ENCODE measurements at regions not wholly inside any gene's neighbourhood (a gene's known extent, or its start where the extent isn't known, plus 50 kb on each side); places are given as distances from the start of the nearest gene placed in this dataset.

- H3K9me3 ChIP-seq (ENCODE audit: severe bottlenecking) = no peaks in the 10 kb centered on the region
- DNase-seq (ENCODE audit: low spot score) (no peak), ATAC-seq (ENCODE audit: low read depth) (no peak)
- no peaks in the 10 kb centered on the region for H3K36me3 ChIP-seq (ENCODE audit: low read depth)
- TF ChIP-seq CTCF (IDR thresholded peaks at IDR 0.05; ENCODE audit: poor library complexity, severe bottlenecking) = no peak
- no peaks in the 10 kb centered on the region for H3K4me1 ChIP-seq (ENCODE audit: insufficient read depth, poor library complexity, severe bottlenecking)
- H3K27ac ChIP-seq (ENCODE audit: poor library complexity, severe bottlenecking) = no peak overlapping the region
- H3K27me3 ChIP-seq (ENCODE audit: insufficient read depth, poor library complexity, severe bottlenecking) = no peaks in the 10 kb centered on the region
- H3K4me3 ChIP-seq (ENCODE audit: severe bottlenecking) = no peak overlapping the region
These were observed 158.2 kb downstream of the SREK1 start for GRCh38 chr5:66302344-66302743.

DNA sequence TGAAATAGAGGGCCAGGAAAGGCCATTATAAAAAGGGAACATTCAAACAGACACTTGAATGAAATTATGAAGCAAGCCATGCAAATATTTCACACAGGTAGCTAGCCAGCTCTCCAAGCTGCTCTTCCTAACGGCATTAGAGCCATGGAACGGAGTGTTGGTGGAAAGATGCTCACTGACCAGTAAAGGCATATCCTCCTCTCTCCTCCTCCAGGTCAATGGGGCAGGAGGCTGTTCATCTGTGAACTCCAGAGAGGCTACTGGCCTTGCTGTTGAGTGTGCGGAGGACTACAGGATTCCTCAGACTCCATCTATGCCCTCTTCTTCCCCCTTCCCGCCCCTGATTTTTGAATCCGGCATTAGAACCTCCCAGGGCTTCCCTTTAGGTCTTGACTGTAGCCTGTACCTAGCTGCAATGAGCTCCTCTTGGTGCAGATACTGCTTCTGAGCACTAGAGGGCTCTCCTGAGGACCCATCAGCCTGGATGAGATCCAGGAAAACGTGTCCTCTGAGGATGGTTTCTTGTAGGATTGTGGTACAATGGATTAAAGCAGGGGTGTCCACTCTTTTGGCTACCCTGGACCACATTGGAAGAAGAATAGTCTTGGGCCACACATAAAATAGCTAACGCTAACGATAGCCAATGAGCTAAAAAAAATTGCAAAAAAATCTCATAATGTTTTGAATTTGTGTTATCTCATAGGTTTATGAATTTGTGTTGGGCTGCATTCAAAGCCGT lies 162.2 kb downstream of the SREK1 start:
- Histone ChIP-seq H3K36me3 (ENCODE audit: low read depth) (no peaks in the 10 kb centered on the region), H3K4me3 (ENCODE audit: severe bottlenecking) (no peak overlapping the region), H3K4me1 (ENCODE audit: insufficient read depth, poor library complexity, severe bottlenecking) (no peaks in the 10 kb centered on the region), H3K9me3 (ENCODE audit: severe bottlenecking) (no peaks in the 10 kb centered on the region), H3K27ac (ENCODE audit: poor library complexity, severe bottlenecking) (no peak overlapping the region), H3K27me3 (ENCODE audit: insufficient read depth, poor library complexity, severe bottlenecking) (no peaks in the 10 kb centered on the region)
- peak; percentile 97 for TF ChIP-seq CTCF (IDR thresholded peaks at IDR 0.05; ENCODE audit: poor library complexity, severe bottlenecking)
- ATAC-seq (ENCODE audit: low read depth) (peak; percentile 80), DNase-seq (ENCODE audit: low spot score) (no peak)

GRCh38 chr5:66306844-66307315 lies 162.8 kb downstream of the SREK1 start:
- no peak for DNase-seq (ENCODE audit: low spot score)
- no peak for TF ChIP-seq CTCF (IDR thresholded peaks at IDR 0.05; ENCODE audit: poor library complexity, severe bottlenecking)
- no peak for ATAC-seq (ENCODE audit: low read depth)

GRCh38 chr5:66307647-66308241 lies 163.6 kb downstream of the SREK1 start:
- Histone ChIP-seq H3K4me3 (ENCODE audit: severe bottlenecking) (no peak overlapping the region), H3K4me1 (ENCODE audit: insufficient read depth, poor library complexity, severe bottlenecking) (no peaks in the 10 kb centered on the region), H3K36me3 (ENCODE audit: low read depth) (no peaks in the 10 kb centered on the region), H3K27me3 (ENCODE audit: insufficient read depth, poor library complexity, severe bottlenecking) (no peaks in the 10 kb centered on the region), H3K9me3 (ENCODE audit: severe bottlenecking) (no peaks in the 10 kb centered on the region), H3K27ac (ENCODE audit: poor library complexity, severe bottlenecking) (no peak overlapping the region)
- TF ChIP-seq CTCF (IDR thresholded peaks at IDR 0.05; ENCODE audit: poor library complexity, severe bottlenecking) = peak; percentile 95
- DNase-seq (ENCODE audit: low spot score) (no peak), ATAC-seq (ENCODE audit: low read depth) (peak; percentile 82)

More at GRCh38 chr5:66306844-66307315, 162.8 kb downstream of the SREK1 start:
- no peaks in the 10 kb centered on the region for H3K36me3 ChIP-seq (ENCODE audit: low read depth)
- H3K4me3 ChIP-seq (ENCODE audit: severe bottlenecking) = no peak overlapping the region
- H3K4me1 ChIP-seq (ENCODE audit: insufficient read depth, poor library complexity, severe bottlenecking) = no peaks in the 10 kb centered on the region
- no peaks in the 10 kb centered on the region for H3K27me3 ChIP-seq (ENCODE audit: insufficient read depth, poor library complexity, severe bottlenecking)
- H3K27ac ChIP-seq (ENCODE audit: poor library complexity, severe bottlenecking) = no peak overlapping the region
- H3K9me3 ChIP-seq (ENCODE audit: severe bottlenecking) = no peaks in the 10 kb centered on the region

GRCh38 chr5:66312266-66312665 lies 168.2 kb downstream of the SREK1 start:
- no peaks in the 10 kb centered on the region for H3K27me3 ChIP-seq (ENCODE audit: insufficient read depth, poor library complexity, severe bottlenecking)
- H3K4me3 ChIP-seq (ENCODE audit: severe bottlenecking) = no peak overlapping the region
- H3K4me1 ChIP-seq (ENCODE audit: insufficient read depth, poor library complexity, severe bottlenecking) = no peaks in the 10 kb centered on the region
- H3K36me3 ChIP-seq (ENCODE audit: low read depth) = no peaks in the 10 kb centered on the region
- ATAC-seq (ENCODE audit: low read depth) = no peak
- TF ChIP-seq CTCF (IDR thresholded peaks at IDR 0.05; ENCODE audit: poor library complexity, severe bottlenecking) = no peak
- no peaks in the 10 kb centered on the region for H3K9me3 ChIP-seq (ENCODE audit: severe bottlenecking)
- DNase-seq (ENCODE audit: low spot score) = no peak
- no peak overlapping the region for H3K27ac ChIP-seq (ENCODE audit: poor library complexity, severe bottlenecking)

Data from RWPE2 (cell line).